Gastroesophageal sphincter (tissue), 4 donors: ENCODE measurements at regions not wholly inside any gene's neighbourhood (a gene's known extent, or its start where the extent isn't known, plus 50 kb on each side); places are given as distances from the start of the nearest gene placed in this dataset.

Source experiments
- ATAC-seq: fragments of 150-250 bp; one replicate; pipeline ENCODE4 v1.9.1; 2016; ENCODE audit warnings: mild to moderate bottlenecking, moderate library complexity
- H3K27ac ChIP-seq, 4 donors: fragments of 200-600 bp; sonication (generic) in 3 of 4; 1 replicate in 3 of 4; 2 replicates in 1 of 4; pipeline ENCODE4 v1.5.1; 2016 to 2019
- H3K27me3 ChIP-seq: fragments of 200-600 bp; sonication (generic); one replicate; pipeline ENCODE4 v1.5.1; 2019
- H3K36me3 ChIP-seq, 2 donors: fragments of 200-600 bp; sonication (generic); one replicate each; pipeline ENCODE4 v1.5.1; 2019; ENCODE audit warnings: control low read depth in 1 of 2
- H3K4me1 ChIP-seq, 3 donors: fragments of 200-600 bp; sonication (generic); 1 replicate in 2 of 3; 2 replicates in 1 of 3; pipeline ENCODE4 v1.5.1; 2016 to 2019; ENCODE audit warnings: control low read depth in 2 of 3
- H3K4me3 ChIP-seq, 2 donors: fragments of 200-600 bp; sonication (generic); one replicate each; pipeline ENCODE4 v1.5.1; 2019; ENCODE audit warnings: mild to moderate bottlenecking in 1 of 2, moderate library complexity in 1 of 2
- H3K9me3 ChIP-seq, 3 donors: fragments of 200-600 bp; sonication (generic); one replicate each; pipeline ENCODE4 v1.5.1; 2017 to 2019; ENCODE audit warnings: control low read depth in 2 of 3
- EP300 ChIP-seq: sonication (generic); formaldehyde crosslinking; IDR thresholded peaks from one replicate; pipeline ENCODE4 v1.6.1; 2017; ENCODE audit warnings: antibody characterized with exemption, mild to moderate bottlenecking
- POLR2A ChIP-seq, 2 donors: fragments of 450-650 bp; IDR thresholded peaks; one replicate each; pipeline ENCODE4 v1.6.1; 2017; ENCODE audit warnings: antibody characterized with exemption in 2 of 2, mild to moderate bottlenecking in 2 of 2, moderate library complexity in 1 of 2
- POLR2AphosphoS5 ChIP-seq: sonication (generic); formaldehyde crosslinking; IDR thresholded peaks from one replicate; pipeline ENCODE4 v1.6.1; 2017; ENCODE audit warnings: antibody characterized with exemption
- WGBS, 2 donors: methylation state at CpG; one replicate each; pipeline ENCODE4 v1.1.5; 2018; ENCODE audit warnings: low coverage in 1 of 2; 5-methylcytosine and 5-hydroxymethylcytosine counted together
- TF ChIP-seq, protein P1 (sequence below), 4 experiments: fragments of 200-600 bp in 2 of 4; fragments of 450-650 bp in 2 of 4; sonication (generic) in 1 of 4; IDR thresholded peaks; one replicate each; pipeline ENCODE4 v1.5.1; 2017 to 2019; ENCODE audit warnings: antibody characterized with exemption in 4 of 4, mild to moderate bottlenecking in 2 of 4, moderate library complexity in 2 of 4

DNA sequence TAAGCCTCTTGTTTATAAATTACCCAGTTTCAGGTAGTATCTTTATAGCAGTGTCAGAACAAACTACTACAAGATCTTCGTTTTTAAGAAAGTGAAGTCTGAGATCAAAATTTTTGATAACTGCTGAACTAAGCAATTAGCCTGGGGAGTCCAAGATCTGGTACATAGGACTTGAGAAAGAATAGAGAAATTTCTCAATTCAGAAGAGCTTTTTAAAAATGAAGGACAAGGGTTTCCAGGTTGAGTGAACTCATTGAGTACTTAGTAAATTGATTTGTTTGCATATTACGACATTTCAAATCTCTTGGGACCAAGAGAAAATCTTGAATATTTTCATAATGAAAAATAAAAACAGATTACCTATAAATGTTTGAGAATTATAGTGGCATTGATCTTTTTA, 386.6 kb upstream of the THRB start:
- TF ChIP-seq EP300 (no peak), POLR2A (IDR thresholded peaks at IDR 0.05) (no peak), POLR2AphosphoS5 (no peak)
- TF ChIP-seq, protein P1, sequence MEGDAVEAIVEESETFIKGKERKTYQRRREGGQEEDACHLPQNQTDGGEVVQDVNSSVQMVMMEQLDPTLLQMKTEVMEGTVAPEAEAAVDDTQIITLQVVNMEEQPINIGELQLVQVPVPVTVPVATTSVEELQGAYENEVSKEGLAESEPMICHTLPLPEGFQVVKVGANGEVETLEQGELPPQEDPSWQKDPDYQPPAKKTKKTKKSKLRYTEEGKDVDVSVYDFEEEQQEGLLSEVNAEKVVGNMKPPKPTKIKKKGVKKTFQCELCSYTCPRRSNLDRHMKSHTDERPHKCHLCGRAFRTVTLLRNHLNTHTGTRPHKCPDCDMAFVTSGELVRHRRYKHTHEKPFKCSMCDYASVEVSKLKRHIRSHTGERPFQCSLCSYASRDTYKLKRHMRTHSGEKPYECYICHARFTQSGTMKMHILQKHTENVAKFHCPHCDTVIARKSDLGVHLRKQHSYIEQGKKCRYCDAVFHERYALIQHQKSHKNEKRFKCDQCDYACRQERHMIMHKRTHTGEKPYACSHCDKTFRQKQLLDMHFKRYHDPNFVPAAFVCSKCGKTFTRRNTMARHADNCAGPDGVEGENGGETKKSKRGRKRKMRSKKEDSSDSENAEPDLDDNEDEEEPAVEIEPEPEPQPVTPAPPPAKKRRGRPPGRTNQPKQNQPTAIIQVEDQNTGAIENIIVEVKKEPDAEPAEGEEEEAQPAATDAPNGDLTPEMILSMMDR (IDR thresholded peaks at IDR 0.05), result no peak
- no peak overlapping the region for H3K4me3 ChIP-seq
- no peaks in the 10 kb centered on the region for H3K27me3 ChIP-seq
- H3K36me3 ChIP-seq, result no peaks in the 10 kb centered on the region
- no peak for ATAC-seq
- H3K9me3 ChIP-seq, result no peaks in the 10 kb centered on the region
- H3K27ac ChIP-seq, result no peak overlapping the region
- 86 to 95% methylated on average over 1 to 2 of the region's 2 CpGs for WGBS, 2 donors
- no peaks in the 10 kb centered on the region for H3K4me1 ChIP-seq

DNA sequence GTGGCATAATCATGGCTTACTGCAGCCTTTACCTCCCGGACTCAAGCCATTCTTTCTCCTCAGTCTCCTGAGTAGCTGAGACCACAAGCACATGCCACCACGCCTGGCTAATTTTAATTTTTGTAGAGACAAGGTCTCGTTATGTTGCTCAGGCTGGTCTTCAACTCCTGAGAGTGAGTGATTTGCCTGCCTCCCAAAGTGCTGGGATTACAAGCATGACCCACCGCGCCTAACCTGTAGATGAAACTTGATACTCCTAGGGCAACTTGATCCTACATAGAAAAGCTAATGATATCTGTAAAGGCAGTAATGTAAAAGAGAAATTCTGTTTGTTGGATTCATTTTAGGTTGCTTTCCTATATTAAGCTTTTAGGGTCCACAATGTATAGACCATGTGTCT, 391.9 kb upstream of the THRB start:
- no peak for ATAC-seq
- Histone ChIP-seq H3K27ac (no peak overlapping the region), H3K4me3 (no peak overlapping the region), H3K27me3 (no peaks in the 10 kb centered on the region), H3K4me1 (no peaks in the 10 kb centered on the region), H3K9me3 (no peaks in the 10 kb centered on the region), H3K36me3 (no peaks in the 10 kb centered on the region)
- 91 to 100% methylated on average over 3 of the region's 5 CpGs for WGBS, 2 donors
- TF ChIP-seq, protein P1 (IDR thresholded peaks at IDR 0.05), result no peak

DNA sequence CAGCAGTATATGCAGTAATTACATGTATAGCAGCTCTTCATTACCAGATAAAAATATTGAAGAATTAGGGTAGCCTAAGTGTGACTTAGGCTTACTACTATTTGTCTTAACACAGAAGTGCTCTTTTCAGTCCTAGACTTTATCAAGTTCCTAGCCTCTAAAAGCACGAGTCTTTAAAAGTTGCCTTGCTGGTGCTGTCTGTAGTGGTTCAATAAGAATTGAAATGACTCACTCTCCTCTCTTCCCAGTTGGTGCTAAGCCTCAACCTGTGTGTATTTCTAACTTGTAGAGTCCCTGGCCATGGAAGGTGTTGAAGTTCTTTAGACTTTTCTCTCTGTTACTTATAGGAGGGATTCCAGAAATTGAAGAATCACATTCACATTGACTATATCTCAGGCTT, 395.4 kb upstream of the THRB start:
- no peaks in the 10 kb centered on the region for H3K27me3 ChIP-seq
- TF ChIP-seq POLR2AphosphoS5 (no peak), POLR2A (IDR thresholded peaks at IDR 0.05) (no peak), EP300 (no peak)
- TF ChIP-seq, protein P1 (IDR thresholded peaks at IDR 0.05), result no peak
- WGBS, 2 donors, result 86 to 100% methylated on average over 1 of the region's 1 CpG
- H3K36me3 ChIP-seq, result no peaks in the 10 kb centered on the region
- H3K4me1 ChIP-seq, result no peaks in the 10 kb centered on the region
- no peak overlapping the region for H3K27ac ChIP-seq
- H3K4me3 ChIP-seq, result no peak overlapping the region
- H3K9me3 ChIP-seq, result no peaks in the 10 kb centered on the region
- no peak for ATAC-seq

DNA sequence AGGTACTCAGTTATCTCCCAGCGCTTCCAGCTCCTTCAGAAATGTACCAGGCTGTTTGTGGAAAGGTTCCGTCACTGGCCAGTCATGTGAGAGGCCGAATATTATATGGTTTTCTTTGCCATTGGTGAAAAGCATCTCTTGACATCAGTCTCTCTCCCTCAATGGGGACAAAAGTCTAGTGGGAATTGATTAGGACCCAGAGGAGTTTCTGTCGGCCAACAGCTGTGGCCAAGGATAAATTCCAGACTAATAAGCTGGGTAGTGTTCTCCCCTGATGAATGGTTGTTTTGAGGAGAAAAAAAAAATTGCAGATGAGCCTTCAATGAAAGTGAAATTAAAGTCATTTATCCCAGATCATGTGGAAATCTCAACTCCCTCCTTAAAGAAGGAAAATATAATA, 404.7 kb upstream of the THRB start:
- H3K36me3 ChIP-seq, result no peaks in the 10 kb centered on the region
- no peaks in the 10 kb centered on the region for H3K9me3 ChIP-seq
- H3K4me1 ChIP-seq, result no peaks in the 10 kb centered on the region
- no peak for TF ChIP-seq POLR2A (IDR thresholded peaks at IDR 0.05)
- TF ChIP-seq, protein P1 (IDR thresholded peaks at IDR 0.05), result no peak
- no peak for TF ChIP-seq EP300
- no peak for TF ChIP-seq POLR2AphosphoS5
- H3K4me3 ChIP-seq, result no peak overlapping the region
- ATAC-seq, result no peak
- H3K27ac ChIP-seq, result no peak overlapping the region
- 76 to 93% methylated on average over 2 to 4 of the region's 4 CpGs for WGBS, 2 donors
- H3K27me3 ChIP-seq, result no peaks in the 10 kb centered on the region

DNA sequence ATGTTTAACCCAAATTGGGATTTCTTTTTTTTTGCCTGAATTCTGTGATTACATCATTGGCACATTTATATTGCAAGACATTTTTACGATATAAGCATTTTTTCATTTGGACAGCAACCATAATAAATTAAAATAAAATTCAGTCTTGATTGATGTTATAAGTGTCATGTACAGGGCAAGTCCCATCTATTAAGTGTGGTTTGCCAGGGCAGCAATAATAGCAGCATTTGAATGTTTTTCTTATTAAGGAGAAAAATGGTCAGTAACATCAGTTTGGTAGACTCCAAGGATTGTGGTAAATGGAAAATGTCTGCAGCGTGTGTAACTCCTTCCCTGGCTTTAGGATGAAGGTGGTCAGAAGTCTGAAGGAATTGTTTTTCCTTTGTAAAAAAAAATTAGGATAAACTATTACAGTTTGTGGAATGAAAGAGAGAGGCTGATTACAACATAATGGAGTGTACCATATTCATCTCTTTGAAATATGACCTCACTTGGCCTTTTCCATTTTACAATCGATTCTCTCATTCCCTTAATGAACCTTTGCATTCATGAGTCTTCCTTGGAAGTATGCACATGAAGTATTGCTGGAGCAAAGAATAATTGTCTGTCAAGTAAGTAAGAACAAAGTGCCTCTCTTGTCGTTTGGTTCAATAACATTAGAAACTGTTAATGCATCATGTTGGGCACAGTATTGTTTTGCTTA, 405.4 kb upstream of the THRB start:
- Histone ChIP-seq H3K36me3 (no peaks in the 10 kb centered on the region), H3K4me3 (no peak overlapping the region), H3K27ac (no peak overlapping the region), H3K9me3 (no peaks in the 10 kb centered on the region), H3K27me3 (no peaks in the 10 kb centered on the region), H3K4me1 (no peaks in the 10 kb centered on the region)
- WGBS, 2 donors, result 50 to 53% methylated on average over 4 of the region's 4 CpGs
- ATAC-seq, result no peak
- TF ChIP-seq EP300, result no peak
- TF ChIP-seq POLR2A (IDR thresholded peaks at IDR 0.05), result no peak
- TF ChIP-seq, protein P1 (IDR thresholded peaks at IDR 0.05), result no peak
- no peak for TF ChIP-seq POLR2AphosphoS5
